Right lobe of liver (tissue), 4 donors: ENCODE measurements at regions not wholly inside any gene's neighbourhood (a gene's known extent, or its start where the extent isn't known, plus 50 kb on each side); places are given as distances from the start of the nearest gene placed in this dataset.

Experiments used
- CTCF ChIP-seq, 4 donors: fragments of 200-600 bp in 3 of 4; fragments of 450-650 bp in 1 of 4; IDR thresholded peaks; one replicate each; pipeline versions ENCODE4 v1.5.1 to v1.8.0; 2016 to 2022; ENCODE audit warnings: antibody characterized with exemption in 4 of 4, mild to moderate bottlenecking in 2 of 4
- POLR2A ChIP-seq: fragments of 450-650 bp; IDR thresholded peaks from one replicate; pipeline ENCODE4 v1.6.1; 2017; ENCODE audit warnings: antibody characterized with exemption, mild to moderate bottlenecking
- donor health status: DM: no; HTN: no; CAD: no.
- donor health status: DM: no; HTN: no; CAD: no.
- donor health status: DM: no; HTN: yes; CAD: no.

DNA sequence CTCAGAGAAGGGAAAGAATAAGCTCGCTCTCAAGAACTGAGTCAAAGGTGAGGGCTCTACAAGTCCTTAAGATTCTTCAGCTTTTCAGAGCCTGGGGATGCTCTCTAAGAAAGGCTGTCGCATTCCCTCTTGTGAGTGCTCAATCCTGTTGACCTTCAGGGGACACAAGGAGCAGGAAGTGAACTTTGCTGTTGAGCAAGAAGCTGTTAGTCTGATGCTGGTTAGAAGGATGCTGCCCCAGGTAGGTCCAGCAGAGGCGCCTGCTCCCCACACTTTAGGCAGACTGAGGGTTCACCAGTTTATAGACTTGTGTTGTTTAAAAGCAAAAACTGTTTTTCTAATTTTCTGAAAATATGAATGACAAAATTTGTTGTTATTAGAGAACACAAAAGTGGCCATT lies 125.4 kb upstream of the SPOCK3 start:
- TF ChIP-seq CTCF (IDR thresholded peaks at IDR 0.05) (no peak), POLR2A (no peak)
